Left renal pelvis (tissue), 4 donors: ENCODE measurements at regions not wholly inside any gene's neighbourhood (a gene's known extent, or its start where the extent isn't known, plus 50 kb on each side); places are given as distances from the start of the nearest gene placed in this dataset.
"Not testable (repeated sequence)": the region's sequence is repeated elsewhere in the genome, so short reads cannot be mapped to it uniquely, and the experiment has no call there.

Source experiments
- DNase-seq, 4 donors: peaks; one replicate each; pipeline ENCODE4 v3.0.0-alpha.2; 2013; ENCODE audit warnings: low read depth in 4 of 4, low spot score in 3 of 4

GRCh38 chr9:19913151-19913550 lies 124.3 kb upstream of the SLC24A2 start:
- no peak for DNase-seq

- no peak for DNase-seq
These were observed 114.2 kb upstream of the SLC24A2 start for GRCh38 chr9:19903076-19903475.

- DNase-seq: no peak
These were observed 112.7 kb upstream of the SLC24A2 start for GRCh38 chr9:19901586-19901985.

- DNase-seq: no peak
These were observed 107.3 kb upstream of the SLC24A2 start for GRCh38 chr9:19896161-19896560.

- DNase-seq: not testable (repeated sequence)
These were observed 106.7 kb upstream of the SLC24A2 start for GRCh38 chr9:19895578-19895977.

- no peak for DNase-seq
These were observed 106.2 kb upstream of the SLC24A2 start for GRCh38 chr9:19895006-19895405.

- DNase-seq: no peak
These were observed 96.8 kb upstream of the SLC24A2 start for GRCh38 chr9:19885608-19886007.

GRCh38 chr9:19879062-19879461 lies 90.2 kb upstream of the SLC24A2 start:
- DNase-seq: no peak

GRCh38 chr9:19876569-19877316 lies 87.9 kb upstream of the SLC24A2 start:
- DNase-seq: no peak

- no peak for DNase-seq
These were observed 86.6 kb upstream of the SLC24A2 start for GRCh38 chr9:19875291-19875920.

- DNase-seq: not testable (repeated sequence)
These were observed 84.4 kb upstream of the SLC24A2 start for GRCh38 chr9:19873188-19873587.

- no peak for DNase-seq
These were observed 82.2 kb upstream of the SLC24A2 start for GRCh38 chr9:19870988-19871387.

GRCh38 chr9:19840953-19841352 lies 52.1 kb upstream of the SLC24A2 start:
- DNase-seq: no peak
